Ishikawa (cell line): ENCODE measurements at regions not wholly inside any gene's neighbourhood (a gene's known extent, or its start where the extent isn't known, plus 50 kb on each side); places are given as distances from the start of the nearest gene placed in this dataset.

ENCODE experiments used
- CEBPB ChIP-seq: IDR thresholded peaks from 2 replicates; pipeline ENCODE4 v1.6.1; 2012
- CREB1 ChIP-seq: IDR thresholded peaks from 2 replicates; pipeline ENCODE4 v1.6.1; 2012; ENCODE audit warnings: low read depth
- EGR1 ChIP-seq: IDR thresholded peaks from 2 replicates; pipeline ENCODE4 v1.6.1; 2012
- EP300 ChIP-seq: IDR thresholded peaks from 2 replicates; pipeline ENCODE4 v1.6.1; 2012; ENCODE audit warnings: borderline replicate concordance
- FOXM1 ChIP-seq: IDR thresholded peaks from 2 replicates; pipeline ENCODE4 v1.6.1; 2012; ENCODE audit warnings: low read depth, borderline replicate concordance
- NFIC ChIP-seq: IDR thresholded peaks from 2 replicates; pipeline ENCODE4 v1.6.1; 2012
- RAD21 ChIP-seq: IDR thresholded peaks from 2 replicates; pipeline ENCODE4 v1.6.1; 2012; ENCODE audit warnings: low read depth
- TAF1 ChIP-seq: IDR thresholded peaks from 2 replicates; pipeline ENCODE4 v1.6.1; 2012; ENCODE audit warnings: low read depth, mild to moderate bottlenecking
- TCF12 ChIP-seq: IDR thresholded peaks from 2 replicates; pipeline ENCODE4 v1.6.1; 2012; ENCODE audit warnings: low read depth
- TEAD4 ChIP-seq: IDR thresholded peaks from 2 replicates; pipeline ENCODE4 v1.6.1; 2012
- YY1 ChIP-seq: IDR thresholded peaks from 2 replicates; pipeline ENCODE4 v1.6.1; 2012; ENCODE audit warnings: low read depth
- ZBTB7A ChIP-seq: IDR thresholded peaks from 2 replicates; pipeline ENCODE4 v1.6.1; 2012; ENCODE audit warnings: low read depth
- TF ChIP-seq, protein P1 (sequence below): IDR thresholded peaks from 2 replicates; pipeline ENCODE4 v1.6.1; 2012
- TF ChIP-seq, protein P2 (sequence below): IDR thresholded peaks from 2 replicates; pipeline ENCODE4 v1.6.1; 2012; ENCODE audit warnings: low read depth, mild to moderate bottlenecking
- TF ChIP-seq, protein P3 (sequence below): IDR thresholded peaks from 2 replicates; pipeline ENCODE4 v1.6.1; 2012

DNA sequence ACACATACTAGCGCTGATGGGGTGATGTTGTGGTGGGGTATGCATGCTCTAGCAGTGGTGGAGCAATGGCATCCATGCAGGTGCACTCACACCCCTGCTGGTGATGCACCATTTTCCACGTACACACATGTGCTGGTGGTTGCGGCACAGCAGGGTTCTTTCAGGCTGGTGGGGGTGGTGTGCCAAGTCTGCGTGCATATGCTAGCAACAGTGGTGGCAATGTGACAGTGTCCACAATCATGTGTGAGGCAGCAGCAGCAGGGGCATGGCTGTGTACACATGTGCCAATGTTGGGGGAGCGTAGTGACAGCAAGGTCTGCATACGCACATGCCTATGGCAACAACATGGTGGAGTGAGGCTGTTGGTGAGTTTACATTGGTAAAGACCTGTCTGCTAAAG lies 148.1 kb downstream of the ZWINT start:
- TF ChIP-seq TAF1 (no peak), EP300 (no peak)

DNA sequence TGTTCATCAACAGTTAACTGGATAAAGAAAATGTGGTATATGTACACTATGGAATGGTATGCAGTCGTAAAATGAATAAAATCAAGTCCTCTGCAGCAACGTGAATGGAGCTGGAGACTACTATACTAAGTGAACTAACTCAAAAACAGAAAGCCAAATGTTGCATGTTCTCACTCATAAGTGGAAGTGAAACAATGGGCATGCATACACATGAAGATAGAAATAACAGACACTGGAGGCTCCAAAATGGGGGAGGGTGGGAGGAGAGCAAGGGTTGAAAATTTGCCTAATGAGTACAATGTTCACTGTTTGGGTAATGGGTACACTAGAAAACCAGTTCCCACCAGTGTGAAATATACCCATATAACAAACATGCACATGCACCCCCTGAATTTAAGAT lies 179.5 kb downstream of the ZWINT start:
- TF ChIP-seq FOXM1 (no peak), EGR1 (no peak), EP300 (no peak), ZBTB7A (no peak), TAF1 (no peak), NFIC (no peak), CREB1 (no peak), TCF12 (no peak), YY1 (no peak), CEBPB (no peak), RAD21 (no peak), TEAD4 (no peak)
- TF ChIP-seq, protein P1, sequence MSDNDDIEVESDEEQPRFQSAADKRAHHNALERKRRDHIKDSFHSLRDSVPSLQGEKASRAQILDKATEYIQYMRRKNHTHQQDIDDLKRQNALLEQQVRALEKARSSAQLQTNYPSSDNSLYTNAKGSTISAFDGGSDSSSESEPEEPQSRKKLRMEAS, result no peak
- TF ChIP-seq, protein P2, sequence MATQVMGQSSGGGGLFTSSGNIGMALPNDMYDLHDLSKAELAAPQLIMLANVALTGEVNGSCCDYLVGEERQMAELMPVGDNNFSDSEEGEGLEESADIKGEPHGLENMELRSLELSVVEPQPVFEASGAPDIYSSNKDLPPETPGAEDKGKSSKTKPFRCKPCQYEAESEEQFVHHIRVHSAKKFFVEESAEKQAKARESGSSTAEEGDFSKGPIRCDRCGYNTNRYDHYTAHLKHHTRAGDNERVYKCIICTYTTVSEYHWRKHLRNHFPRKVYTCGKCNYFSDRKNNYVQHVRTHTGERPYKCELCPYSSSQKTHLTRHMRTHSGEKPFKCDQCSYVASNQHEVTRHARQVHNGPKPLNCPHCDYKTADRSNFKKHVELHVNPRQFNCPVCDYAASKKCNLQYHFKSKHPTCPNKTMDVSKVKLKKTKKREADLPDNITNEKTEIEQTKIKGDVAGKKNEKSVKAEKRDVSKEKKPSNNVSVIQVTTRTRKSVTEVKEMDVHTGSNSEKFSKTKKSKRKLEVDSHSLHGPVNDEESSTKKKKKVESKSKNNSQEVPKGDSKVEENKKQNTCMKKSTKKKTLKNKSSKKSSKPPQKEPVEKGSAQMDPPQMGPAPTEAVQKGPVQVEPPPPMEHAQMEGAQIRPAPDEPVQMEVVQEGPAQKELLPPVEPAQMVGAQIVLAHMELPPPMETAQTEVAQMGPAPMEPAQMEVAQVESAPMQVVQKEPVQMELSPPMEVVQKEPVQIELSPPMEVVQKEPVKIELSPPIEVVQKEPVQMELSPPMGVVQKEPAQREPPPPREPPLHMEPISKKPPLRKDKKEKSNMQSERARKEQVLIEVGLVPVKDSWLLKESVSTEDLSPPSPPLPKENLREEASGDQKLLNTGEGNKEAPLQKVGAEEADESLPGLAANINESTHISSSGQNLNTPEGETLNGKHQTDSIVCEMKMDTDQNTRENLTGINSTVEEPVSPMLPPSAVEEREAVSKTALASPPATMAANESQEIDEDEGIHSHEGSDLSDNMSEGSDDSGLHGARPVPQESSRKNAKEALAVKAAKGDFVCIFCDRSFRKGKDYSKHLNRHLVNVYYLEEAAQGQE, result no peak
- TF ChIP-seq, protein P3, sequence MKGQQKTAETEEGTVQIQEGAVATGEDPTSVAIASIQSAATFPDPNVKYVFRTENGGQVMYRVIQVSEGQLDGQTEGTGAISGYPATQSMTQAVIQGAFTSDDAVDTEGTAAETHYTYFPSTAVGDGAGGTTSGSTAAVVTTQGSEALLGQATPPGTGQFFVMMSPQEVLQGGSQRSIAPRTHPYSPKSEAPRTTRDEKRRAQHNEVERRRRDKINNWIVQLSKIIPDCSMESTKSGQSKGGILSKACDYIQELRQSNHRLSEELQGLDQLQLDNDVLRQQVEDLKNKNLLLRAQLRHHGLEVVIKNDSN, result no peak

DNA sequence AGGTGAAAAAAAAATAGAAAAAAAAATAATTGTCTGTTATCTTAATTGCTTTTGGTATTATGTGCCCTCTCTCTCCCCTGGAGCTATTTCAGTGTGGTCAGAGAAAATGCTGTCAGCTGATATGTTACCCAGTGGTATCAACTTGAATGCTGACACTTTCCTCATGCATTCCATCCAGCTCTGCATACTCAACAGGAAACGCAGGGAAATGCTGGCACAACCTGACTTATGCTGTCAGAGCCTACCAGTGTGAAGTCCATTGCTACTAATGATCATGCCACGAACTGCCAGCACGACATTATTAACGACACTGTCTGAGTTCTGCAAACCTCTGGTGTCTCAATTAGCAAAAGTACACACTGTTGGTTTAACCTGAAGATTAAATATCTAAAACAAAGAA lies 182.8 kb downstream of the ZWINT start:
- TF ChIP-seq, protein P2, result no peak
- TF ChIP-seq, protein P1, result no peak
- TF ChIP-seq CEBPB (no peak), YY1 (no peak), ZBTB7A (no peak), NFIC (no peak), TEAD4 (no peak), RAD21 (no peak), TCF12 (no peak), TAF1 (no peak), CREB1 (no peak), FOXM1 (no peak), EGR1 (no peak), EP300 (no peak)
- TF ChIP-seq, protein P3, result no peak

DNA sequence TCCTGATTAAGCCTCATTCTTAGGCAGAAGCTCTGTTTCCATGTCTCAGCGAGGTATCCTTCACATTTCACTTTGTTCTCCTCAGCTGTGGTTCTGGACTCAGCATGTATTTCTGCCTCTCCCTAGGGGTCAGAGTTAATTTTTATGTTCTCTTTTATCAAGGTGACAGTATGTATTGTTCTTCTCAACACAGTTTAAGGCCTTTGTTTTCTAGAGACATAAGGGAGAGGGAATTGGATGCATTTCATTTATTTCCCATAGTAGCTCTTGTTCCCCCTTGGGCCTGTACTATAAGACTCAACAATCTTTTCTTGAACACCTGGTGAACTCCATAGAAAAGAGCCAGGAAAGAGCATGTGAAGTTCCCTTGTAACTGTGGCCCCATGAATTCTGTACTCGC lies 214.3 kb downstream of the ZWINT start:
- TF ChIP-seq, protein P2, result no peak
- TF ChIP-seq FOXM1 (no peak), TEAD4 (no peak), NFIC (no peak), TCF12 (no peak)
- TF ChIP-seq, protein P3, result no peak
- TF ChIP-seq, protein P1, result no peak
